DND-41 (cell line): ENCODE measurements at regions not wholly inside any gene's neighbourhood (a gene's known extent, or its start where the extent isn't known, plus 50 kb on each side); places are given as distances from the start of the nearest gene placed in this dataset.

Experiments
- EZH2 ChIP-seq: IDR thresholded peaks from 3 replicates; pipeline ENCODE4 v1.6.1; 2012; ENCODE audit warnings: borderline replicate concordance, low read depth, mild to moderate bottlenecking, moderate library complexity, low read length, inconsistent platforms; ENCODE audit not compliant: severe bottlenecking
- TF ChIP-seq, protein P1 (sequence below): IDR thresholded peaks from 2 replicates; pipeline ENCODE4 v1.5.1; 2012; ENCODE audit warnings: borderline replicate concordance, low read length, moderate library complexity, mild to moderate bottlenecking; ENCODE audit not compliant: poor library complexity, severe bottlenecking; ENCODE audit errors: extremely low read depth

DNA sequence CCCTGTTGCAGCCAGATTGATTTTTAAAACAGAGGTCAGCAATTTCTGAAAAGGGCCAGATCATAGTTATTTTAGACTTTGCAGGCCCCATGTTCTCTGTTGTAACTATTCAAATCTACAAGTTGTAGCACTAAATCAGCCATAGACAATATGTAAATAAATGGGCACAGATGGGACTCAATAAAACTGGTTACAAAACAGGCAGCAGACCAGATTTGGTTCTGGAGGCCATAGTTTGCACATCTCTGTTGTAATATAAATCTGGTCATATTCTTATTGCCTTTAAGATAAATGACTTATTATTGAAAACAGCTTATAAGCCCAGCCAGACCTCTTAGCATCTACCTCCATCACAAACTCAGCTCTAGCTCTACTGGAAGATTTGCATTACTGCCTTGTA lies 114.0 kb upstream of the ARG1 start:
- TF ChIP-seq, protein P1, sequence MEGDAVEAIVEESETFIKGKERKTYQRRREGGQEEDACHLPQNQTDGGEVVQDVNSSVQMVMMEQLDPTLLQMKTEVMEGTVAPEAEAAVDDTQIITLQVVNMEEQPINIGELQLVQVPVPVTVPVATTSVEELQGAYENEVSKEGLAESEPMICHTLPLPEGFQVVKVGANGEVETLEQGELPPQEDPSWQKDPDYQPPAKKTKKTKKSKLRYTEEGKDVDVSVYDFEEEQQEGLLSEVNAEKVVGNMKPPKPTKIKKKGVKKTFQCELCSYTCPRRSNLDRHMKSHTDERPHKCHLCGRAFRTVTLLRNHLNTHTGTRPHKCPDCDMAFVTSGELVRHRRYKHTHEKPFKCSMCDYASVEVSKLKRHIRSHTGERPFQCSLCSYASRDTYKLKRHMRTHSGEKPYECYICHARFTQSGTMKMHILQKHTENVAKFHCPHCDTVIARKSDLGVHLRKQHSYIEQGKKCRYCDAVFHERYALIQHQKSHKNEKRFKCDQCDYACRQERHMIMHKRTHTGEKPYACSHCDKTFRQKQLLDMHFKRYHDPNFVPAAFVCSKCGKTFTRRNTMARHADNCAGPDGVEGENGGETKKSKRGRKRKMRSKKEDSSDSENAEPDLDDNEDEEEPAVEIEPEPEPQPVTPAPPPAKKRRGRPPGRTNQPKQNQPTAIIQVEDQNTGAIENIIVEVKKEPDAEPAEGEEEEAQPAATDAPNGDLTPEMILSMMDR = no peak
- TF ChIP-seq EZH2 = no peak
